Mesenchymal stem cell (in vitro differentiated cells and primary cell): ENCODE measurements at regions not wholly inside any gene's neighbourhood (a gene's known extent, or its start where the extent isn't known, plus 50 kb on each side); places are given as distances from the start of the nearest gene placed in this dataset.

ENCODE experiments used
- DNase-seq: peaks from one replicate; pipeline ENCODE4 v3.0.0-alpha.2; 2013
- H2AFZ ChIP-seq: one replicate; pipeline ENCODE4 v1.6.1; 2013; ENCODE audit warnings: low read depth, mild to moderate bottlenecking, control low read depth, inconsistent platforms, low read length, moderate library complexity
- H2AK5ac ChIP-seq: 2 replicates; pipeline ENCODE4 v1.6.1; 2013; ENCODE audit warnings: low read length, moderate library complexity, mild to moderate bottlenecking, inconsistent platforms; ENCODE audit not compliant: severe bottlenecking
- H2BK120ac ChIP-seq: one replicate; pipeline ENCODE4 v1.6.1; 2013; ENCODE audit warnings: low read depth, mild to moderate bottlenecking, inconsistent platforms, low read length, moderate library complexity
- H2BK12ac ChIP-seq, 2 experiments: one replicate each; pipeline ENCODE4 v1.6.1; 2013; ENCODE audit warnings: inconsistent platforms in 2 of 2, low read length in 2 of 2, mild to moderate bottlenecking in 2 of 2, moderate library complexity in 2 of 2, control low read depth in 1 of 2
- H2BK15ac ChIP-seq: one replicate; pipeline ENCODE4 v1.6.1; 2013; ENCODE audit warnings: mild to moderate bottlenecking, low read depth, inconsistent platforms; ENCODE audit not compliant: poor library complexity, severe bottlenecking
- H2BK5ac ChIP-seq: 2 replicates; pipeline ENCODE4 v1.6.1; 2013; ENCODE audit warnings: low read depth, mild to moderate bottlenecking, low read length, control low read depth, inconsistent platforms; ENCODE audit not compliant: poor library complexity, severe bottlenecking
- H3K14ac ChIP-seq, 2 experiments: one replicate each; pipeline ENCODE4 v1.6.1; 2013; ENCODE audit warnings: inconsistent platforms in 2 of 2, low read length in 2 of 2, control low read depth in 1 of 2, mild to moderate bottlenecking in 1 of 2, moderate library complexity in 1 of 2
- H3K18ac ChIP-seq, 2 experiments: one replicate each; pipeline ENCODE4 v1.6.1; 2013; ENCODE audit warnings: inconsistent platforms in 2 of 2, low read length in 2 of 2, control low read depth in 1 of 2, low read depth in 1 of 2, mild to moderate bottlenecking in 1 of 2
- H3K23ac ChIP-seq, 2 experiments: one replicate each; pipeline ENCODE4 v1.6.1; 2013; ENCODE audit warnings: inconsistent platforms in 2 of 2, low read length in 2 of 2, mild to moderate bottlenecking in 2 of 2, moderate library complexity in 2 of 2, control low read depth in 1 of 2
- H3K27ac ChIP-seq: 2 replicates; pipeline ENCODE4 v1.5.1; 2013; ENCODE audit warnings: mild to moderate bottlenecking, moderate library complexity, low read length, control low read depth, inconsistent platforms; ENCODE audit not compliant: poor library complexity, severe bottlenecking
- H3K27me3 ChIP-seq, 2 experiments: 2 replicates each; pipeline versions ENCODE4 v1.6.1 to v1.7.0; 2013; ENCODE audit warnings: low read length in 2 of 2, mild to moderate bottlenecking in 2 of 2, moderate library complexity in 2 of 2, control low read depth in 1 of 2, inconsistent platforms in 1 of 2; ENCODE audit not compliant: control insufficient read depth in 1 of 2, insufficient read depth in 1 of 2
- H3K36me3 ChIP-seq, 2 experiments: 2 replicates each; pipeline versions ENCODE4 v1.6.1 to v1.7.0; 2013; ENCODE audit warnings: low read length in 2 of 2, control low read depth in 1 of 2, inconsistent platforms in 1 of 2, low read depth in 1 of 2, mild to moderate bottlenecking in 1 of 2; ENCODE audit not compliant: insufficient read depth in 2 of 2, control insufficient read depth in 1 of 2
- H3K4ac ChIP-seq, 2 experiments: one replicate each; pipeline ENCODE4 v1.6.1; 2013; ENCODE audit warnings: inconsistent platforms in 2 of 2, low read length in 2 of 2, mild to moderate bottlenecking in 2 of 2, moderate library complexity in 2 of 2, control low read depth in 1 of 2, low read depth in 1 of 2
- H3K4me1 ChIP-seq: 2 replicates; pipeline ENCODE4 v1.6.1; 2013; ENCODE audit warnings: low read depth, low read length, control low read depth; ENCODE audit not compliant: control insufficient read depth, insufficient read depth
- H3K4me2 ChIP-seq: 2 replicates; pipeline ENCODE4 v1.6.1; 2013; ENCODE audit warnings: low read length, mild to moderate bottlenecking, inconsistent platforms; ENCODE audit not compliant: poor library complexity, severe bottlenecking
- H3K4me3 ChIP-seq, 2 experiments: 2 replicates each; pipeline versions ENCODE4 v1.5.1 to v1.7.0; 2013; ENCODE audit warnings: low read length in 2 of 2, mild to moderate bottlenecking in 2 of 2, control low read depth in 1 of 2, low read depth in 1 of 2; ENCODE audit not compliant: insufficient read depth in 1 of 2
- H3K79me1 ChIP-seq: replicated peaks from 2 replicates; pipeline ENCODE4 v1.6.1; 2013; ENCODE audit warnings: mild to moderate bottlenecking, control low read depth, low read length, inconsistent platforms; ENCODE audit not compliant: poor library complexity, severe bottlenecking
- H3K9ac ChIP-seq: 2 replicates; pipeline ENCODE4 v1.7.0; 2013; ENCODE audit warnings: mild to moderate bottlenecking, low read length, moderate library complexity
- H3K9me3 ChIP-seq: 2 replicates; pipeline ENCODE4 v1.7.0; 2013; ENCODE audit warnings: mild to moderate bottlenecking, low read length; ENCODE audit not compliant: control insufficient read depth
- H4K8ac ChIP-seq: one replicate; pipeline ENCODE4 v1.6.1; 2013; ENCODE audit warnings: inconsistent platforms, mild to moderate bottlenecking, low read length, moderate library complexity
- H4K91ac ChIP-seq: one replicate; pipeline ENCODE4 v1.6.1; 2013; ENCODE audit warnings: mild to moderate bottlenecking, low read length, inconsistent platforms
- WGBS: methylation state at CpG from one replicate; pipeline ENCODE4 v1.1.7; 2013; ENCODE audit warnings: mixed read lengths; 5-methylcytosine and 5-hydroxymethylcytosine counted together

- Histone ChIP-seq H2AFZ (no peak overlapping the region), H3K9ac (no peak overlapping the region), H2BK5ac (no peak overlapping the region), H3K18ac (no peak overlapping the region), H3K4me3 (no peak overlapping the region), H3K27ac (no peak overlapping the region), H2BK12ac (no peak overlapping the region), H3K27me3 (no peaks in the 10 kb centered on the region), H3K4me2 (no peak overlapping the region), H3K4me1 (no peaks in the 10 kb centered on the region), H3K79me1 (no peaks in the 10 kb centered on the region), H2BK120ac (no peak overlapping the region), H3K36me3 (no peaks in the 10 kb centered on the region), H3K23ac (no peak overlapping the region), H4K91ac (no peak overlapping the region), H3K14ac (no peak overlapping the region), H3K4ac (no peak overlapping the region), H2AK5ac (no peak overlapping the region), H2BK15ac (no peak overlapping the region), H4K8ac (no peak overlapping the region), H3K9me3 (peaks cover 42% of the 10 kb centered on the region)
- DNase-seq, result no peak
- 75% methylated on average over 3 of the region's 6 CpGs for whole genome bisulfite sequencing
Observed at GRCh38 chr5:3929799-3930198, 334.2 kb downstream of the IRX1 start.

- 85% methylated on average over 17 of the region's 17 CpGs for WGBS
- no peaks in the 10 kb centered on the region for H3K4me1 ChIP-seq
- H2AK5ac ChIP-seq, result no peak overlapping the region
- peaks cover 56% of the 10 kb centered on the region for H3K9me3 ChIP-seq
- no peak overlapping the region for H3K4me3 ChIP-seq
- no peak overlapping the region for H4K91ac ChIP-seq
- no peak overlapping the region for H3K18ac ChIP-seq
- no peaks in the 10 kb centered on the region for H3K36me3 ChIP-seq
- H3K9ac ChIP-seq, result no peak overlapping the region
- H3K14ac ChIP-seq, result no peak overlapping the region
- H3K27ac ChIP-seq, result no peak overlapping the region
- no peak overlapping the region for H3K23ac ChIP-seq
- no peak overlapping the region for H2BK5ac ChIP-seq
- H4K8ac ChIP-seq, result no peak overlapping the region
- no peak overlapping the region for H2BK12ac ChIP-seq
- H2AFZ ChIP-seq, result no peak overlapping the region
- no peaks in the 10 kb centered on the region for H3K79me1 ChIP-seq
- no peaks in the 10 kb centered on the region for H3K27me3 ChIP-seq
- no peak overlapping the region for H2BK120ac ChIP-seq
- no peak overlapping the region for H3K4me2 ChIP-seq
- no peak overlapping the region for H3K4ac ChIP-seq
- no peak overlapping the region for H2BK15ac ChIP-seq
- no peak for DNase-seq
Observed at GRCh38 chr5:3931976-3932375, 336.3 kb downstream of the IRX1 start.

- H3K27me3 ChIP-seq, result no peaks in the 10 kb centered on the region
- H3K4me1 ChIP-seq, result no peaks in the 10 kb centered on the region
- H3K23ac ChIP-seq, result no peak overlapping the region
- no peaks in the 10 kb centered on the region for H3K79me1 ChIP-seq
- no peak overlapping the region for H2BK120ac ChIP-seq
- H2BK12ac ChIP-seq, result no peak overlapping the region
- no peak overlapping the region for H3K4me3 ChIP-seq
- no peak overlapping the region for H3K4ac ChIP-seq
- H3K14ac ChIP-seq, result no peak overlapping the region
- H3K9me3 ChIP-seq, result peaks cover 57% of the 10 kb centered on the region
- H3K27ac ChIP-seq, result no peak overlapping the region
- H2BK15ac ChIP-seq, result no peak overlapping the region
- no peak overlapping the region for H2AK5ac ChIP-seq
- H2AFZ ChIP-seq, result no peak overlapping the region
- 89% methylated on average over 4 of the region's 4 CpGs for WGBS
- H4K91ac ChIP-seq, result no peak overlapping the region
- H3K4me2 ChIP-seq, result no peak overlapping the region
- no peak overlapping the region for H3K18ac ChIP-seq
- H3K9ac ChIP-seq, result no peak overlapping the region
- no peak overlapping the region for H2BK5ac ChIP-seq
- no peaks in the 10 kb centered on the region for H3K36me3 ChIP-seq
- H4K8ac ChIP-seq, result no peak overlapping the region
- DNase-seq, result no peak
Observed at GRCh38 chr5:3933536-3933935, 337.9 kb downstream of the IRX1 start.

- DNase-seq, result no peak
- H3K14ac ChIP-seq, result no peak overlapping the region
- H3K4me1 ChIP-seq, result no peaks in the 10 kb centered on the region
- no peak overlapping the region for H3K4me3 ChIP-seq
- H4K91ac ChIP-seq, result no peak overlapping the region
- no peak overlapping the region for H2BK15ac ChIP-seq
- no peak overlapping the region for H2BK12ac ChIP-seq
- H2AFZ ChIP-seq, result no peak overlapping the region
- H2AK5ac ChIP-seq, result no peak overlapping the region
- H2BK120ac ChIP-seq, result no peak overlapping the region
- H3K23ac ChIP-seq, result no peak overlapping the region
- no peak overlapping the region for H3K4me2 ChIP-seq
- H3K18ac ChIP-seq, result no peak overlapping the region
- no peak overlapping the region for H2BK5ac ChIP-seq
- no peak overlapping the region for H3K9ac ChIP-seq
- H3K9me3 ChIP-seq, result peaks cover 60% of the 10 kb centered on the region
- no peaks in the 10 kb centered on the region for H3K36me3 ChIP-seq
- H3K27ac ChIP-seq, result no peak overlapping the region
- WGBS, result no CpG with 5 or more reads among the region's 2 CpGs
- no peaks in the 10 kb centered on the region for H3K79me1 ChIP-seq
- H3K4ac ChIP-seq, result no peak overlapping the region
- H4K8ac ChIP-seq, result no peak overlapping the region
- H3K27me3 ChIP-seq, result no peaks in the 10 kb centered on the region
Observed at GRCh38 chr5:3933966-3934365, 338.3 kb downstream of the IRX1 start.
